HG02678 (cell line): ENCODE measurements at regions not wholly inside any gene's neighbourhood (a gene's known extent, or its start where the extent isn't known, plus 50 kb on each side); places are given as distances from the start of the nearest gene placed in this dataset.

ENCODE experiments used
- ATAC-seq: cut with Tn5 transposase; IDR thresholded peaks from one replicate; pipeline ENCODE4 v1.9.1; 2021; ENCODE audit warnings: mild to moderate bottlenecking, moderate library complexity; ENCODE audit not compliant: unreplicated experiment

DNA sequence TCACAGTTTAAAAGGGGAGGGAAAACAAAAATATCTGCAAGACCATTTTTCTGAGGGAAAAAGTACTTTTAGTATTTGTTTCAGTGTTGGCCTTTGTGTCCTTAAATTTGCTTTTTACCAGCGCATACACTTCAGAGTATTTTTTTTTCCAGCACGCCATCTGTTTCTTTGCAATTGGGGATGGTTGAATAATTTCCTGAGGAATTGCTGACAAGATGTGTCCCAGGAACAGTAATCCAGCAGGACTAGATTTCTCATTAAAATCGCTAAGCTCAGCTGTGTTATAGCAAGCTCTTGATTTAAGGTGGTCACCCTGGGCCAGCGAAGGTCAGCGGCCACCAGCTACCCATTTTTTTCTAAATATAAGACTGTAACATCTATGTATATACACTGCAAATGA, 156.9 kb upstream of the RHOBTB1 start:
- no peak for ATAC-seq

DNA sequence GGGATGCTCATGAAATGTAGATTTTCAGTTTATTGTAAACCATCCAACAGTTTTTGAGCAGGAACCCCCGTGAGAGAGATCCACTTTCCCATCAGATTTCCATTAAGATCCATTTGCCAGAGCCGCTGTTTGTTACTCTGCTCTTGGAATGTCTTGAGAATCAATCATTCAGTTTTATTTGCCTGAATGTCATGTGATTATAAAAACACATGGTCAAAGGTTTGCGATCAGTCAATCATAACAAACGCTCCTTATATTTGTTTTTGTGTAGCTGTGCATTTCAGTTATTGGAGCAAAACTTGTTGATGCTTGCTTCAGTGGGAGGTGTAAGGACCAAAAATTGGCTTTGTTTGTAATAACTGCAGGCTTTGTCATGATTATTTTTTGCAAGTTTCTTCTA, 155.8 kb upstream of the RHOBTB1 start:
- ATAC-seq: no peak

DNA sequence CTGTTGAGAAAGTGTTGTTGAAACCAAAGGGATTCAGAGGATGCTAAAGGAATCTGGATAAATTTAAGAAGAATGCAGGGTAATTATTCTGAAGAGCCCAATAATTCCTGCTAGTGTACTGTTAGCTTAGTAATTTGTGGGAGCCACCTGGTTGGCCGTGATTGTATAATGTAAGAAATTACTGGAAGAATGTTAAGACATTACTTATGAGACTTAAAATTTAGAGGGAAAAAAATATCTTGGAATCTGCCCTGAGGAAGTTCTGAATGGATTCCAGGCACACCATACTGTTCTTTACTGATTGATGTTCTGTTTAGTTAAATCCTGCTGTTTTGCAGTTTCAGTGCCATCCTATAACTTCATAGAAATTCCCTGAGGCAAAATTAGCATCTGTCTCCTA, 155.0 kb upstream of the RHOBTB1 start:
- no peak for ATAC-seq

DNA sequence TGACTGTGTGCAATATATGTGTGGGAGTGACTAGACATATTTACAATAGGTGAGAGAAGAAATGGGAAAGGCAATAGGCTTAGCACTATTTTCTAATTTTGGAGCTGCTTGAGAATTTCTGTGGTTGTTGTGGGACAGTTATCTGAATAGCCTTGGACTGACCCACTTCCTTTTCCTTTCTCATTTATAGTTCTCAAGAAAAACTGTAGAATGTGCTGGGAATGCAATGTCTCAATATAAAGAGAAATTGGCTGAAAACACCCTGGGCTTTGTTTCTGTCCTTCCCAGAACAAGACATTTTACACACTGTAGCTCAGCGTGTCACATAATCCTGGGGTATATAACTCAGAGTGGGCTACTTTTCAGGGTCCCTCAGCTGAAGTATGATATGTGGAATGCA, 153.0 kb upstream of the RHOBTB1 start:
- no peak for ATAC-seq

DNA sequence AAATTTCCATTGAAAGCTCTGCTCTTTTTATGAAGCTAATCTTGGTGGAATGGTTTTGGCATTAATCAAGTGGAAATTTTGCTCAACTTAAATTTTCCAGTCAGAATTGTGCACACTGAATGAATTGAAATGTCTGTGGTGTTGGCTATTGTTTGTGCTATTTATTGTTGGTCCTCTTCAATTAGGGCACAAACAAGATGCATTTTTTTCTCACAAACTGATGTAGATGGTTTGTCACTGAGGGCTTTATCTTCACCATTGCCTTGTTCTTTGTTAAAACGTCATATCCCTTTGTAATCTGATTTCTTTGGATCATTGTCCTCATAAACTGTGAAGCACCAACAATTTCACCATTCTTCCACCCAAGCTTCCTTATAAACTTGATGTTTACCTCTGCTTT, 152.1 kb upstream of the RHOBTB1 start:
- no peak for ATAC-seq

DNA sequence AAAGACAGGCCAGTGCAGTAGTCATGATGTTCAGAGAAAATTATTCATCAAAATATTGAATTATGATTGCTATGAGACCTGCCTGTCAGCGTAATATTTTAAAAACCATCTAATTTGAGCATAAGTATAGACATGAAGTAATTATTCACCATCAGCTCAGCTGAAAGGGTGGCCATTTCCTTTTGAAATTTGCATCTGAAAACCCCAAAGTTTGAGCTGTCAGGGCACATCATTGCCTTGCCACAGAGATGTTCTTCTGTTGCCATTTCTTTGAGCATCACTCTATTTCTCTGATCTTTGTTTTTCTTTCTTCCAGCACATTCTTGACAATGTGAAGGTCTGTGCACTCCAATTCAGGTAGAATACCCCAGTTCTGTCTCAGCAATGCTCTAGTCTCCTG, 147.5 kb upstream of the RHOBTB1 start:
- no peak for ATAC-seq

DNA sequence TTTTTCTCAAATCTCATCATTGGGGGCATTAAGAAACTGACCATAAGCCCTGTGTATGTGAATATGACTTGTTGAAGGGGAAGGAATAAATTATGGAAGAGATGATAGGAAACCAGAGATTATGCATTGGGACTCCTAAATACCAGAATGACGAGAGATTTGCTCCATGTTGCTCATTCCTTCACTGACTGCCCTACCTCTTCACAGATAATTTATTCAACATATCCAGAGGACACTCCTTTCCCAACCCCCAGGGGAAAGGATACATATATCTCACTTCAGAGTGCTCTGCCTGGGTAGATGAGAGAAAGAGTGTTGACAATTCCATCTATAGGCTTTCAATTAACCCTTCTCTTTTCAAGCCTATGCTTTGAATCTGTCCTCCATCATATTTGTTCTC, 145.3 kb upstream of the RHOBTB1 start:
- no peak for ATAC-seq

DNA sequence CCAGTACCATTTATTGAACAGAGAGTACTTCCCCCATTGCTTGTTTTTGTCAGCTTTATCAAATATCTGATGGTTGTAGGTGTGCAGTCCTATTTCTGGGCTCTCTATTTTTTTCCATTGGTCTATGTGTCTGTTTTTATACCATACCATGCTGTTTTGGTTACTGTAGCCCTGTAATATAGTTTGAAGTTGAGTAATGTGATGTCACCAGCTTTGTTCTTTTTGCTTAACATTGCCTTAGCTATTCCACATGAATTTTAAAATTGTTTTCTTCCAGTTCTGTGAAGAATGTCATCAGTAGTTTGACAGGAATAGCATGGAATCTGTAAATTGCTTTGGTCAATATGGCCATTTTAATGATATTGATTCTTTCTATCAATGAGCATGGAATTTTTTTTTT, 140.5 kb upstream of the RHOBTB1 start:
- ATAC-seq: no peak

DNA sequence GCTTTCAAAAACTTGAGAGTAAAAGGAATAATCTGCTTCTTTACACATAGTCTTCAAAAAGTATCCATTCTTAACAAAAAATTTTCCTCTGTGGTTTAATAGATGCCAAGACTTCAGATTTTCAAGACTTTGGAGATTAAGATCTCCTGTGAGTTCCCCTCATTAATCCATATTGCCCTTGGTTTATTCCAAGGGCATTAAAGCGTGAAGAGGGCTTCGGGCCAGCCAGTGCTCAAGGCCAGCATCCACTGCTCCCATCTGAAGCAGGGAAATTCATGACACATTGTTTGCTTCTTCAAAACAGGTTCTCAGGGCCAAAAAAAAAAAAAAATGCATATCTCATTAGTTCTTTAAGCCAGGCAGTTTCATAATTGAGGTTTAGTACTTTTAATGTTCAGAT, 137.3 kb upstream of the RHOBTB1 start:
- ATAC-seq: no peak

DNA sequence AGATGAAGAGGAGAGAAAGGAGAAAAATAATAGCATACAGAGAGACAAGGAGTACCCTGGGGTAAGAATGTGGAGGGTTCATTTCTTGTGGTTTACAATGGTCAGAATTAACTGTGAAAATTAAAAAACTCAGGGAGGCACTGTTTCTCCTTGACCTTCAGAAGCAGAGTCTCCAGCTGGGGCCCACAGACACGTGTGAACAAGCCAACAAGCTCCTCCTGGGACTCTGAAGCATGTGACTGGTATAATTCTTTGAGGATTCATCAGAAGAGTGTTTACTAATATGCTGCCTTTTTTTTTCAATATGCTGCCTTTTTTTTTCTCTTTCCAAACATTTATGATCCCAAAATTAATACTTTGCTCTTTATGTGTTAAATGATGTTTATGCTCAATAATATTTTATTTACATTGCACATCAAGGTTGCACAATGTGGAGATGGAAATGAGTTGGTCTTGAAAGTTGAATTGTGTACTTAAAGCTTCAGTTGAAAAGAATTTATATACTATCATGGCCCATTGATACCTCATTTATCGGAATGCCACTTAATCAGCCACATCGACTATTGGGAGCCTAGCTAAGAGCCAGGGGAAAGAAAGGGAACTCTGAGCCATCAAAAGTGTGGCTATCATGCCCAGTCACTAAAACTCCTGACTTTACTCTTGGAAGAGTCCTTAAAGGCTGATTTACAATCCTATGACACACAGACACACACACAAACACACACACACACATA, 134.7 kb upstream of the RHOBTB1 start:
- no peak for ATAC-seq

DNA sequence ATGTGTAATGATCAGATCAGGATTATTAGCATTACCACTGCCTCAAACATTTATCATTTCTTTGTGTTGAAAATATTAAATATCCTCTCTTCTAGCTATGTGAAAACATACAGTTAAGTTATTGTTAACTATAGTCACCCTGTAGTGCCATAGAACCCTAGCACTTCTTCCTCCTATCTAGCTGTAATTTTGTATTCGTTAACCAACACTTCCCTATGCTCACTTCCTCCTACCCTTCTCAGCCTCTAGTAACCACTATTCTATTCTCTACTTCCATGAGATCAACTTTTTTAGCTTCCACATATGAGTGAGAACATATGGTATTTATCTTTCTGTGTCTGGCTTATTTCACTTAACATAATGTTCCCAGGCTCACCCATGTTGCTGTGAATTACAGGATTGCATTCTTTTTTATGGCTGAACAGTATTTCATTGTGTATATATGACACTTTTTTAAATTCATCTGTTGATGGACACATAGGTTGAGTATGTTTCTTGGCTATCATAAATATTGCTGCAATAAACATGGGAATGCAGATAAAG, 132.7 kb upstream of the RHOBTB1 start:
- no peak for ATAC-seq

DNA sequence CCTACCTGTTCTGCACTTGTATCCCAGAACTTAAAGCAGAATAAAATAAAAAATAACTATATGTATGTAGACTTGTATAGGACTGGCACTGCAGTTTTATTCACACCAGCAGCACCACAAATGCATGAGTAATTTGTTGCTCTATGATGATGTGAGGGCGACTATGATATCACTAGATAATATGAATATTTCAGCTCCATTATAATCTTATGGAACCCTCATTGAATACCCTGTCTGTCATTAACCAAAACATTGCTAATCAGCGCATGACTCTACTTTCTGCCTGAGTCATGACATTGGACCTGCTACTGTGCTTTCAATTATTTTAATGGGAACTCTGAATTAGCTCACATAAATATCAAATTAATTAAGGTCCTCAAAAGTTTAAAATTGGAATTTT, 129.4 kb upstream of the RHOBTB1 start:
- ATAC-seq: no peak

DNA sequence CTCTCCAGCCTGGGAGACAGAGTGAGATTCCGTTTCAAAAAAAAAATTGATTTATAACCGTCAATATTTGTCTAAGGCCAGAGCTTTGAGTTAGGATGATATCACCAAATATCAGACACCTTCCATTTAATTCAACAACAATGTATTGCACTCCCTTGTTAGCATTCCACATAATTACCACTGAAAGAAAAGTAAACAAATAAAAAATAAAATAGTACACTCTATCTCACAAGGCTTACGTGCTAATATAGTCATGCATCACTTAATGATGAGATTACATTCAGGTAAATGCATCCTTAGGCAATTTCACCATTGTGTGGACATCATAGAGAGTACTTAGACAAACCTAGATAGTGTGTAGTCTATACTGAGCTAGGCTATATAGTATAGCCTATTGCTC, 127.6 kb upstream of the RHOBTB1 start:
- no peak for ATAC-seq

DNA sequence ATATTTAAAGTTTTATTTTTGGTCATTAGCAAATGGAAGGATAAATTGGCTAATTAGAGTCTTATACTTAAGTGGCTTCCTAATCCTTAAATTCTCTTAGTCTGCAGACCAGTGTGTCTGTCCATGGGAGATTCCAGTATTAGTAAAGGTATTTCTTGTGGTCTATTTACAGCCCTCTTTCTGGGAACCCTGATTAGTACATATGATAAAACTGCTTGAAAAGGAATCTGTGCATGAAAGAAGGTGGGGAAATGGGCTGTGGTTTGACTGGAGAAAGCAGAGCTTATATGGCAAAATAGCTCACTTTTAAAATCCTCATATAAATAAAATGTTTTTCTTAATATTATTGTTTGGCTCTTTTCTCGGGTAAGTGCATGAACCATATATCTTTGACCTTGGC, 124.5 kb upstream of the RHOBTB1 start:
- no peak for ATAC-seq

DNA sequence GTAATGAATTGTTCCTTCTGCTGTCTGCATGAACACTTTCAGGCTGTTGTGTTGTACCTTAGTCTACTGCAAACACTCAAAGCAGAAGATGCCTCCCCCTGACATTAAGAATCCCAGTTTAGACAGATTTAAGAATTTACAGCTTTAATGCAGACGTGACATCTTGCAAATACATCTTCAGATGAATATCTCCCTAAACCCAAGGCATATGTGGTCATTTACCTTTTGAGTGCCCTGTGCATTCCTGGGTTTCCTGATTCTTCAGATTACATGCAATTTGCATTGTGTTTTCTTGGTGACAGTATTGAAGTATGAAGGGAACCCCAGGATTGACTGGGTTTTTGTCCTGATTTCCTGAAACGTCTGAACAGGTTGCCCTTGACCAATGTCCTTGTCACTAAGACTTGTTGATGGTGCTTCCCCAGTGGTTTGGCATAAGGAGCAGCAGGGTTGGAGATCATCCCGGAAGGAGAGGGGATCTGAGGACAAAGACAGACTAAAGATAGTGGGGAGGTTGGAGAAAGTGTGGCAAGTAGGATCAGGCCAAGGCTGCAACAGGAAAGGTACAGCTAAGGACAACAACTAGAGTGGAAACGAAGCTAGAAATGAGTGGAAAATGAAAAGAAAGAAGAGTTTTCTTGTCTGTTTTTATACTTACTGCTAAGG, 123.8 kb upstream of the RHOBTB1 start:
- no peak for ATAC-seq

DNA sequence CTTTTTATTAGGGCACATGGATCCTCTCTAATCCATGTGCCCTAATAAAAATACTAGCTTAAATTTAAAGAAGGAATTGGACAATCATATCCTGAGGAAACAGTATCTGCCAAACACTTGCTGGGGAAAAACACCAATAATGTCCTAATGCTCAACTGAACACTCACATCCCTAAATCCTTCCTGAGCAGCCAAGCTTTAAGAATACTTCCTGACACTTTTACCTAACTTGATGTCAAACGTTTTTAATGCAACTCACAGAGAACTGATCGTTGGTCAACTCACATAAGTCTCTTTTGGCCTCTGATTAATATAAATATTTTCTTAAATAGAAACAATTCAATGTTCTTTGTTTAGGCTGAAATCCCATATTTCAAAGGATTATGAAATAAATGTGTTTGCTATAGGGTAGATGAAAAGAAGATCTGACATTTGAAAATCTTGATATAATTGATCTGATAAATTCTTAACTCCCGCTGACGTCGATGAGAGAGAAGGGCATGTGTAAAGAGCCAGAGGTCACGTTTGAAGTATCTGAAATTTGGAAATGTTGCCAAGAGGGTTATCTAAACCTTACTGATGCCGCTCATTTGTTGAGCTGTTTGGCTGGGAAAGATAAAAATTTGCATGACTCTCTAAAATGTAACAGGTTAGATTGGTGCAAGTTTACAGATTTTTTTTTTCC, 122.8 kb upstream of the RHOBTB1 start:
- ATAC-seq: no peak

DNA sequence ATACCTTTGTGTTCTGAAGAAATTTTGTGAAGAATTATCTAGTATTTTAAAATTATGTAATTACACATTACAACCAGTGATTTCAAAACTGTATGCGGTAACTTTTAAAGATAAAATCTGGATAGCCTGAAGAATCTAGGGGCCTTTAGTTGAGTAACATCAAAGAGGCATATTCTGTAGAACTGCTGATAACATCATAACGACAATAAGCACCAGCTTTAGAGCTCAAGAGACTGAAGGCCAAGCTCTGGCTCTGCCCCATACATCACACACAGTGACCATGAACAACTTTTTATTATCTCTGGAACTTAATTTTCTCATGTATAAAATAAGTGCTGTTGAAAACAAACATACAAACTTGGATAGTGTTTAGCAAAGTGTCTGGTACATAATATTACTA, 121.1 kb upstream of the RHOBTB1 start:
- no peak for ATAC-seq

DNA sequence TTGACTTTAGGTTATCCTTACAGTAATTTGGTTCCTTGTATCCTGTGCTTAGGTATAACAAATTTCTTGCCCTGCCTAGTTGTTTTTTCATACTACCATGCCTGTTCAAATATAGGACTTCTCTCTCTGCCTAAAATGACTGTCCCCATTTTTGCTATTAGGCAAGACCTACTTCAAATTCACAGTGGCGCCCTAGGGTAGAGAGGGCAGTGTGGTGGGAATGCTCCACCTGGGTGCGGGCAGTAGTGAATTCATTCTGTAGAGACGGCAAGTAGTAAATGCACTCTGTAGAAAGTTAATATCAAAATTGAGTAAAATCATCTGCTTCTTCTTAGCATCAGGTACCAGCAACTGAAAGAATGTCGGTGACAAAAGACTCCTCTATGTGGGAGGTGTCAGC, 120.4 kb upstream of the RHOBTB1 start:
- ATAC-seq: no peak

DNA sequence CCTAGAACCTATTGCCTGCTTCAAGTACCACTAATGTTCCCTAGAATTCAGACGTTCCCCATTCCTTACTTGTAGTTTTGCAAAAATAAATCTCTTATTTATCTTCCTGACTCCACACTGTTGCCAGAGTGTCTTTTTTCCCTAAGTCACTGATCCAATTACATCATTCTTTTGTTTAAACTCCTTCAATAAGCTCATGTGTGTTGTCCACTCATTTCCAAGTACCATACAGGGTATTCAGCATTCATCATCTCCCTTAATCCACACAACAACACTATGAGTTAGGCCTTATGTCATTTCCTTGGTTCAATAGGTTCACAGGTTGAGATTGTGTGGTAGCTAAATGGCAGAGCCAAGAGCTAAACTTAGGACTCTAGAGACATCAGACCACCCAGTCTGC, 119.9 kb upstream of the RHOBTB1 start:
- ATAC-seq: no peak

DNA sequence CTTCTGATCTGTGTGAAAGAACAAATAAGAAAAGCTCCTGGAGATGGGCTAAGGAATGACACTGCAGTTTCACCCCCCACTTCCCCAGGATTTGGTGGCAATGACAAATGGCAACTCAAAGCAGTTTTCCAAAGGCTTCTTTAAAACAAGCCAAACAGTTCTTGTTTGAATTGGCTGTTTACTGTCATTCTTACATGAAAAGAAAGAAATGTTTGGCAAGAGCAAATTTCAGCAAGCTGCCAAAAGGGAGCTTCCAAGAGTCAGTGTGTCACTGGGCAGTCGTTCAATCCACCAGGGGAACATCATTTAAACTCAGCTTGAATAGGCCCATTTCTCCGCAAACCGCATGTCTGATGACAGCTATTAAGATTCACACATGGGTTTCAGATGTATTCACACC, 119.0 kb upstream of the RHOBTB1 start:
- ATAC-seq: no peak

DNA sequence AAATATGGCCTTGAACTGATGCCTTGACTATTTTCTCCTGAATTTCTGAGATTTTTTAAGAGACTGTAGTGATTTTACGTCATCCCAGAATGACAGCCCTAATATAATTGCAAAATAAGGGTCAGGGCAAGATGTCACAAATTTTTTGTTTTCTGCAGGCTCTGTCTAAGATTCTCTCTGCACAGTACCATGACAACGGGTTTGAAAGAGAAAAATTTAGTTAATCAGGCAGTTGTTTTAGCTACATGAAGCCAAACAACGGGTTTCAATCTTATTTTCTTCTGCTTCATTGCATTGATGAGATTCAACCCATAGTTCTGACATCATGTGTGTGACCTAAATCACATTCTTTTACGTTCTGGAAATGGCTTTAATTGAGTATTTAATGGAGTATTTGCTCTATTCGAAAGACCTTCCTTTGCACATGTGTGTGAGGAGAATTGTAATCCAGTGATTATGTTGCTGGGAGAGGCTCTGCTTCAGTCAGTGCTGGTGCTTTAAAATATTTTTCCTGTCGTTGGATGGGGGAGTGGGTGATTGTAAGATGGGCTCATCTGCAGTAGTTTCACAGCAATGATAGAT, 118.0 kb upstream of the RHOBTB1 start:
- ATAC-seq: no peak

DNA sequence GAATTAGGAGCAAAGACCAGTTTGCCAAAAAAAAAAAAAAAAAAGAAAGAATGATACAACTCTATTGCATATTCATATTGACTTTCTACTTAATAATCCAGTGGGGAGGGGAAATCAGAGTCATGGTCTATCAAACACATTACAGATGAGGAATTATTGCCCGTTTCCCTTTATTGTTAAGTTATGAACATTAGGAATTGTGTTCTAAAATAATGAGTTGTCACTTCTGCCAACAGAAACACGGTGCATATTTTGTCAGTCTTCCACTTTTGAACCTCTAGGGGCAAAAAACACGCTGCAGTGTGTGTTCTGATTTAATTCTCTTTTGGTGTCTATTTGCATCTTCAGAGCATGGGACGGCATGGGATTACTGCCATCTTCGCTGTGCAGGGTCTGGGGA, 115.7 kb upstream of the RHOBTB1 start:
- no peak for ATAC-seq
